ENCODE measurements at regions not wholly inside any gene's neighbourhood (a gene's known extent, or its start where the extent isn't known, plus 50 kb on each side); places are given as distances from the start of the nearest gene placed in this dataset.

- TF ChIP-seq EZH2 (IDR thresholded peaks at IDR 0.05; ENCODE audit: low read depth, unreplicated experiment) (no peak), STAT1 (IDR thresholded peaks at IDR 0.05; ENCODE audit: unreplicated experiment) (no peak), CTCF (conservative IDR thresholded peaks at IDR 0.05; ENCODE audit: low read depth in 2 of 2) (no peak), ZNF462 (CRISPR knock-in tag; IDR thresholded peaks at IDR 0.05) (no peak), EZH2phosphoT487 (IDR thresholded peaks at IDR 0.05; ENCODE audit: unreplicated experiment) (no peak), JUNB (IDR thresholded peaks at IDR 0.05; ENCODE audit: unreplicated experiment) (no peak), ETS1 (IDR thresholded peaks at IDR 0.05) (no peak), CREB1 (CRISPR knock-in tag; IDR thresholded peaks at IDR 0.05; ENCODE audit: low read depth) (no peak), REST (IDR thresholded peaks at IDR 0.05; ENCODE audit: unreplicated experiment) (no peak)
- Mint-ChIP-seq H3K27me3 (ENCODE audit: insufficient read depth, low read depth, poor library complexity) (no peaks in the 10 kb centered on the region), H3K4me3 (no peak overlapping the region), H3K4me1 (no peaks in the 10 kb centered on the region), H3K36me3 (ENCODE audit: low read depth) (peaks cover 27% of the 10 kb centered on the region), H3K9me3 (peaks cover 54% of the 10 kb centered on the region), H3K27ac (no peak overlapping the region)
- ATAC-seq (no peak), DNase-seq (ENCODE audit: low spot score) (no peak)
- no peak overlapping the region for H3K4me2 ChIP-seq
- H3F3A ChIP-seq (replicated peaks; ENCODE audit: low read depth) = no peaks in the 10 kb centered on the region
- H3K9me2 ChIP-seq (ENCODE audit: insufficient read depth) = no peaks in the 10 kb centered on the region; the same call in 1 of the 2 replicates
- no peak overlapping the region for H3K4me3 ChIP-seq
- H3K4me1 ChIP-seq (ENCODE audit: insufficient read depth) = no peaks in the 10 kb centered on the region
- no peak overlapping the region for H3K27ac ChIP-seq (ENCODE audit: low read depth)
- no peaks in the 10 kb centered on the region for H3K27me3 ChIP-seq (ENCODE audit: insufficient read depth)
- no peaks in the 10 kb centered on the region for H4K20me1 ChIP-seq (replicated peaks; ENCODE audit: insufficient read depth)
- H3K36me3 ChIP-seq (ENCODE audit: insufficient read depth) = 0 out of 2 replicates have a peak, but pooled peaks cover 12% of the 10 kb centered on the region
- H3K79me2 ChIP-seq (replicated peaks; ENCODE audit: insufficient read depth) = no peaks in the 10 kb centered on the region
- no peak overlapping the region for H2AFZ ChIP-seq
Observed at GRCh38 chr6:62640749-62641148, 354.7 kb upstream of the KHDRBS2 start.

Data from GM23338 (cell line).